Gastroesophageal sphincter (tissue), 3 donors: ENCODE measurements at regions not wholly inside any gene's neighbourhood (a gene's known extent, or its start where the extent isn't known, plus 50 kb on each side); places are given as distances from the start of the nearest gene placed in this dataset.

Source experiments
- POLR2A ChIP-seq, 2 donors: fragments of 450-650 bp; IDR thresholded peaks; one replicate each; pipeline ENCODE4 v1.6.1; 2017; ENCODE audit warnings: antibody characterized with exemption in 2 of 2, mild to moderate bottlenecking in 2 of 2, moderate library complexity in 1 of 2
- POLR2AphosphoS5 ChIP-seq: sonication (generic); formaldehyde crosslinking; IDR thresholded peaks from one replicate; pipeline ENCODE4 v1.6.1; 2017; ENCODE audit warnings: antibody characterized with exemption
- TF ChIP-seq, protein P1 (sequence below), 4 experiments: fragments of 200-600 bp in 2 of 4; fragments of 450-650 bp in 2 of 4; sonication (generic) in 1 of 4; IDR thresholded peaks; one replicate each; pipeline ENCODE4 v1.5.1; 2017 to 2019; ENCODE audit warnings: antibody characterized with exemption in 4 of 4, mild to moderate bottlenecking in 2 of 4, moderate library complexity in 2 of 4

- TF ChIP-seq POLR2A (IDR thresholded peaks at IDR 0.05) (no peak), POLR2AphosphoS5 (no peak)
- TF ChIP-seq, protein P1, sequence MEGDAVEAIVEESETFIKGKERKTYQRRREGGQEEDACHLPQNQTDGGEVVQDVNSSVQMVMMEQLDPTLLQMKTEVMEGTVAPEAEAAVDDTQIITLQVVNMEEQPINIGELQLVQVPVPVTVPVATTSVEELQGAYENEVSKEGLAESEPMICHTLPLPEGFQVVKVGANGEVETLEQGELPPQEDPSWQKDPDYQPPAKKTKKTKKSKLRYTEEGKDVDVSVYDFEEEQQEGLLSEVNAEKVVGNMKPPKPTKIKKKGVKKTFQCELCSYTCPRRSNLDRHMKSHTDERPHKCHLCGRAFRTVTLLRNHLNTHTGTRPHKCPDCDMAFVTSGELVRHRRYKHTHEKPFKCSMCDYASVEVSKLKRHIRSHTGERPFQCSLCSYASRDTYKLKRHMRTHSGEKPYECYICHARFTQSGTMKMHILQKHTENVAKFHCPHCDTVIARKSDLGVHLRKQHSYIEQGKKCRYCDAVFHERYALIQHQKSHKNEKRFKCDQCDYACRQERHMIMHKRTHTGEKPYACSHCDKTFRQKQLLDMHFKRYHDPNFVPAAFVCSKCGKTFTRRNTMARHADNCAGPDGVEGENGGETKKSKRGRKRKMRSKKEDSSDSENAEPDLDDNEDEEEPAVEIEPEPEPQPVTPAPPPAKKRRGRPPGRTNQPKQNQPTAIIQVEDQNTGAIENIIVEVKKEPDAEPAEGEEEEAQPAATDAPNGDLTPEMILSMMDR (IDR thresholded peaks at IDR 0.05): no peak
Observed at GRCh38 chr10:10777723-10778122, 239.9 kb upstream of the CELF2 start.
